C1 segment of cervical spinal cord (tissue), 14 donors: ENCODE measurements at regions not wholly inside any gene's neighbourhood (a gene's known extent, or its start where the extent isn't known, plus 50 kb on each side); places are given as distances from the start of the nearest gene placed in this dataset.
A peak's percentile ranks its signal among the peaks of the same experiment; 100 is the strongest.

Source experiments
- DNase-seq, 14 donors: peaks; one replicate each; lab custom pipeline; 2025; lab: John Stamatoyannopoulos, UW

DNA sequence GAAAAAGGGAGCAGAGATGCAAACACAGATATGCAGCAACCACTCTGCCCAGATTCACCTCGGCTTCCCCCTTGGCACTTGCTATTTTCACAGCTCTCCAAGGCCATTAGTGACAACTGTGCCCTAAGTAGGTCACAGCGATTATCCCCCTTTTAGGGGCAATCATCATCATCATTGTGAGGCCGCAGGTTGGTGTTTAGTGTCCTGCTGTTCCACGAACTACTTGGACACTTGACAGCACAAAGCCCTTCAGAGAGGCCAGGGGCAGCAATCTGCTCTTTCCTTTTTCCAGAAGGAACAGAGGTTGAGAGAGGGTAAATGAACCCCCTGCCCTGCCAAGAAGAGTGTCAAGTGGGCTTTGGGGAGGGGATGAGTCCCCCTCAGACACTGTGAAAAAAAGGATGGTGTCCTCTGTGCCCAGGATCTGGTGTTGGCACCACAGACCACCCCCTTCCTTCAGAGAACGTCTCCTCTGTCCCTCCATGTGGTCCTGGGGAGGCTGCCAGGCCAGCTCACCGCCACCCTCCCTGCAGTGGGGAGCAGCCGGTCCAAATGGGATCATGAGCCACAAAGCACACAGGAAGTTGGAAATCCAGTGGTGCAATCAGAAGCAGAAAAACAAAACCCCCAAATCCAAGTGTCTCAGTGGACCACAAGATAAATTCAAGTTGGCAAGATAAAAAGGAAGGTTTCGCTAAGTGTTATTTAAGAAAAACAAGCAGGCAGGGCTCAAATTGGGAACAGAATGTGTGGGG, 78.4 kb upstream of the MED9 start:
- peak in 2 of 14 donors; percentile 21 to 59 for DNase-seq

DNA sequence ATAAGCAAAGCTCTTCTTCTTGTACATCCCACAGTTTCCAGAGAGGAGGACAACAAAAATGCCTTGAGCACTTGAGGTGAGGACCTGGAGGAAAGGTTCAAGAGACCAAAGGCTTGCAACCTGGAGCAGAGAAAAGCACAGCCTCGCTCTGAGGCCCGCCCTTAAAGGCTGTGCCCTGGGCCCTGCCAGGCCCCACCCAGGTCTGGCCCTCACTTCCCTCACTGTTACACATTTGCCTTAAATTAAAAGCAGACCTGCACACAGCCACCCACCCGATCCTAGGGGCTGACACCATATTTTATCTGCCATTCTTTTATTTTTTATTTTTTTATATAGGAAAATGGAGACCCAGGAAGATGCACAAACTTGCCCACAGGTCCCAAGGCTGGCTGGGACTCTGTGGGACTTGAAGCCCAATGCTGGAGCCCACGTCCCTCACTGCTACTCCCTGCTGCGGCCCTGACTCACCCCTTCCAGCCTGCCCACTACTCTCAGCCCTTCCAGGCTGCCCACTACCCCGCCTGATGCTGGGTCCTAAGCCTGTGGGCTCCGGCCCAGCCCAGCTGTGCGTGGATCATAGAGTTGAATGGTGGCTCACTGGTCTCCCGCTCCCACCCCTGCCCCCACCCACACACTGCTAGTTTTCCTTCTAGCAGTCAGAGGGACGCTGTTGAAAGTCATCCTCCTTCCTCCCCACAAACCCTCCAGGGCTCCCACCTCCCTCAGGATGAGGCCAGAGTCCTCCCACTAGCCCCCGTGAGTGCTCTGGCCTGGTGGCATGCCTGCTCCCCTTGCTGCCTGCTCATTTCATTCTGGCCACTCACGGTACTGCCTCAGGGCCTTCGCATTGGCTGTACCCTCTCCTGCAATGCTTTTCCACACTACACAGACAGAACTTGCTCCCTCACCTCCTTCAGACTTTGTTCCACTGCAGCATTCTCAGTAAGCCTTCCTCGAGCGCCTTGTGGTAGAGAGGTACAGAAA, 77.6 kb upstream of the MED9 start:
- DNase-seq: no peak

DNA sequence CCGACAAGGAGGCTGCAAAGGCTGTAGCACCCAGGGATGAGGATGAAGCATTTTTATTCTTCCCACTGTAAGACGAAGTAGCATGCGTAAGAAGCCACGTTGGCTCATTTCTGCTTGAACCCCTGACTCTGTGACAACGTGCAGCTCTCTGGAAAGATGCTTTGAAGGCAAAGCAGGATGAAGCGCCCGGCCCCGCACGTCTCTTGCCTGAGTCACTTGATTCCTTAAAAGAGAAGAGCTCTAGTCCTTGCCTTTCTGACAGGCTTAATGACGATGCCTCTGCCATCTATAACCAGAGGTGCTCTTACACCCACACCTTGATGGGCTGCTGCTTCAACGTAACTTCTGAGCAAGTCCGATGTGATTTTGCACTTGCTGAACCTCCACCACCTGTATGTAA, 76.7 kb upstream of the MED9 start:
- no peak for DNase-seq

DNA sequence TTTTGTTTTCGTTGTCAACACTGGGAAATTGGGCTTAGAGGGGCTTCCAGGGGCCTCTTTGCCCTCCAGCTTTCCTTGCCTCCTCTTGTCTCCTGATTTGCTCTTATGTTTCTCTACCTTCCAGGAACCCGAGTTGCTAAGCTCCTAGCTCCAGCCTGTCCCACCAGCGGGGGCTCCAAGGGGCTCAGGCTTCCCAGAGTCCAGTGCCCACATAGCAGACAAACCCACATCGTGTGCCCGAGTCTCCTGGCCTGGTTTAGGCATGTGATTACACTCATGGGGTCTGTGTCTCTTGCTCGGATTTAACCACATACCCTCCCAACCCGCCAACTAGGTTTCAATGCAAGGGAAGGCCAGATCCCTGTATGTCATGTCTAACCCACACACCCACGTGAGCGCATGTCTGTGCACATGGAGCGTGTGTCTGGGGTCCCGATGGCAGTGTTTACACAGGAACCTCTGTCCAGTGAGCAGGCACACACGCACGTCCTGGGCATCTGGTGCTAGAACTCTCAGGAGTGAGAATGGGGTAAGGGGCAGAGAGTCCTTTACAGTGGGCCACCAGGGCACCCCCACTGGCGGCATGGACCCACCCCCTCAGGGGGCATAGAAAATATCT, 76.1 kb upstream of the MED9 start:
- DNase-seq: no peak

DNA sequence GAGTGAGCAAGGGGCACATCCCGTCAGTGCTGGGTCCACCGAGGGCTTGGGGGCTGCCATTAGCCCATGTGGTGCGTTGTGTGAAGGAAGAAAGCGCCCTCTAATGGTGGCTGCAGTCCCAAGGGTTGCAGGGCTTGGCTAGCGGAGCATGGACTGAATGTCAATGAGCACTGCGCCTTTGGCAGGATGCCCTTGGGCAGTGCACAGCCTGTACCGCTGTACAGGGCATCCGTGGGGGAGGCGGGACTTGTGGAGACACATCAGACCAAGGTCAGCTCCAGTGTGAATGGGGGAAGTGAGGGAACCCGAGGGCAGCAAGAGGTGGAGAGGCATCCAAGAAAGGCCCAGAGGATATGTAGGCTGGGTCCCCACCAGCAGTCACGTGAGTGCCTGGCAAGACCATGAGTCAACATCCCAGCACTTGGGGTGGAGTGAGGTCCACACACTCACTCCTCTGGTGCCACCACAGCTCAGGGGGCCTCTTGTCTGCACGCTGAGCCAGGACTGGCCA, 75.5 kb upstream of the MED9 start:
- peak in 4 of 14 donors; percentile 13 to 47 (median 24) for DNase-seq

DNA sequence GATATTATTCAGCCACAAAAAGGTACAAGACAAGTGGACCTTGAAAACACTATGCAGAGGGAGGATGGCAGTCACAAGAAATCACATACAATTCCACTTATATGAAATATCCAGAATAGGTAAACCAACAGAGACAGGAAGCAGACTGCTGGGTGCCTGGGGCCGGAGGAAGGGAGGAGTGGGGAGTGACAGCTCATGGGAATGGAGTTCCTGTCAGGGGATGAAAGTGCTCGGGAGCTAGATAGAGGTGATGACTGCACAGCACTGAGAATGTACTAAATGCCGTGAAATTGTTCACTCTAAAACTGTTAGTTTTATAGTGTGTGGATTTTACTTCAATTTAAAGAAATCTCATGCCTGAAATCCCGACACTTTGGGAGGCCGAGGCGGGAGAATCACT, 74.2 kb upstream of the MED9 start:
- DNase-seq: no peak

DNA sequence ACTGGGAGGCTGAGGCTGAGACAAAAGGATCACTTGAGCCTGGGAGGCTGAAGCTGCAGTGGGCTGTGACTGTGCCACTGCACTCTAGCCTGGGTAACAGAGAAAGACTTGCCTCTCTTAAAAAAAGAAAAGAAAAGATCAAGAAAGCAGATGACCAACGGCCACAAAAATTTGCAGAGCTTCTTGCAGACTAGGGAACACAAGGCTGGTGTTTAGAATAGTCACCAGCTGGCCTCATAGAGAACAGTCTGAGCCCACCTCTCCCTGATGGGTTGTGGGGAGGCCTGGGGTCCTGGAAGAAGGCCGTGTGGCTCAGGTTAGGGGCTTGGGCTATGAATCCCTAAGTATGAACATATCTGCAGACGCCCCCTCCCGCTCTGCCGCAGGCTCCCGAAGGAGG, 73.7 kb upstream of the MED9 start:
- no peak for DNase-seq

DNA sequence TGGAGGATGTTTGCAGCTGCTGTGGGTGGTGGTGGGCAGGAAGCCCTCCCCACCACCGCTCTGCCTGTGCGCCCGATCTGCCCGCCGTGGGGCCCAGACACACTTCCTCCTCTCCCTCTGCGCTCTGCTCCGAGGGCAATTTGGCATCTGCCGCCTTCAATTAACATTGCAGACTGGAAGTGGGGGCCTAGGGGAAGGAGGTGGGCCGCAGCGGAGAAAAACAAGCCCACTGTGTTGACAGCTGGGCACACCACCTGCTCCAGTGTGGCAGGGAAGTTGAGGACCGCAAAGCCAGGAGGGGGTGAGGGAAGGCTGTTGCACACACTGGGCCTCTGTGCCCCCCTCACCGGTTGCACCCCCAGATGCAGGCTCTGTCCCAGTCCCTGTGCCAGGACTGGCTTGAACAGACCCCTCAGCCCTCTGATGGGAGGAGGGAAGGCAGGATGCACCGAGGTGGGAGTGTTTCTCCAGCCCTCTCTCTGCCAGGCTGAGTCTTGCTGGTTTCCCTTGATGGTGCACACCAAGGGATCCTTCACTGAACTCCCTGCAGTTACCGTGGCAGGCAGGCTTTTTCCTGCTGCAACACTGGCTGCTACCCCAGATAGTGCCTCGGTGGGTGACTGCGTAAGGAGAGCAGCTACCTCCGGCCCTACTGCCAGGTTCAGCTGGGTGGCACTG, 72.8 kb upstream of the MED9 start:
- peak in 1 of 14 donors; percentile 37 for DNase-seq

DNA sequence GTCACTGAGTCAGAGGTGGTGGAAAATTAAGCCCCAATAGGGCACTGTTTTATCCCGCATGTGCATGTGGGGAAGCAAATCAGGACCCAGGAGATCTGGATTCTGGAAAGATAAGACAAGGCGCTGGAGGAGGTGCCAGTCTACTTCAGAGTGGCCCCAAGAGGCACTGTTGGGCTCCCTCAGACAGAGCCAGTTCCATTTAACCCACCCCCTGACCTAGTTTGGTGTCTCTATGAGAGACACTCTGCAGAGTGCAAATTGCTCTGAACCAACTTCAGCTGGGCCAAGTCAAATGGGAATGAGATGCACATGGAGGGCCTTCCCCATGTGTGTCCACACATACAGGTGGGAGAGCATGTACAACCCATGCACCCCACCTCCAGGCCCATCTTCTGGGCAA, 71.1 kb upstream of the MED9 start:
- no peak for DNase-seq

DNA sequence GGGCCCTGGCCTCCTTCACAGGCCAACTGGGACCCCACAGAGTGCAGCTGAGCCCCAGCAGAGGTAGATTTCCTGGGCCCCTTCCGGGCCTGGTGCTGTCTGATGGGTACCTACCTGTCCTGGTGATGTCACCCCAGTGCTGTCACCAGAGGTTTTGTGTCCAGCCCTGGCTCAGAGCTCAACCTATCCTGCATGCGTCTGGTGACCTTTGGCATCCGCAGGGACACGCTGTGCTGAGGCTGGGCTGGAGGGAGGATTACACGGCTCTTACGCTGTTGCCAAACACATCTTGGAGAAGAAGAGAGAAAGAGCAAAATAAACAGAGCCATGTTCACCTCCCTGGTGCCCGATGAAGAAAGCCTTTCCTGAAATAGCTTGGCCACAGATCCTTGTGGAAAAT, 70.6 kb upstream of the MED9 start:
- DNase-seq: peak in 1 of 14 donors; percentile 58

DNA sequence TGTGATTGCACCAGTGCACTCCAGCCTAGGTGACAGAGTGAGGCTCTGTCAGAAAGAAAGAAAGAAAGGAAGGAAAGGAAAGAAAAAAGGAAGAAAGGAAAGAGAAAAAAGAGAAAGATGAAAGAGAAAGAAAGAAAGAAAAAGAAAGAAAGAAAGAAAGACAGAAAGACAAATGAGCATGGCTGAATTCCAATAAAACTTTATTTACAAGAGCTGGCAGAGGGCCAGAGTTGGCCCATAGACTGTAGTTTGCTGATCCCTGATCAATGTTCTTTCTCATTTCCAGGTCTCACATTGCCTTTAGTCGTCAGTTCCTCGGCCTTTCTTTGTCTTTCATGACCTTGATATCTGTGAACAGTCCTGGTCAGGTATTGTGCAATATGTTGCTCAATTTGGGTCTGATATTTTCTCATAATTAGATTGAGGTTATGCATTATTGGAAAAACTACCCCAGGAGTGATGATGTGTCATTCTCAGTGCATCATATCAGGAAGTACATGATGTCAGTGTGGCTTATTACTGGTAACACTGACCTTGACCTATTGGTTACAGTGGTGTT, 68.5 kb upstream of the MED9 start:
- no peak for DNase-seq

DNA sequence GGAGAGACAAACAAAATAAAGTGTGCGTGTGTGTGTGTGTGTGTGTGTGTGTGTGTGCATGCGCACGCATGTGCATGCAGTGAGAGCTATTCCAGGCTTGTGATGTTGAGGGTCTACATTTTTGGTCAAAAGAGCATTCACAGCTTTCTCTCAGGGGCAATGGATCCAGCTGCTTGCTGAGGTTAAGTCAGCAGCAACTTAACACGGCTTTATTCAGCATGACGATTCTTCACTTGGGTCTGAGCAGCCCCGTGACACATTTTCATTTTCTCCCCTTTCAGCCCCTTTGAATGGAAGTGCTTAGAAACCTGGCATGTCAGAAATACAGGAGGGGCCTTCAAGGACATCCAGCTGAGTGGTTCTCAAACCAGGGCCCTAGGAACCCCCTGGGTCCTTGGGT, 66.4 kb upstream of the MED9 start:
- DNase-seq: no peak

DNA sequence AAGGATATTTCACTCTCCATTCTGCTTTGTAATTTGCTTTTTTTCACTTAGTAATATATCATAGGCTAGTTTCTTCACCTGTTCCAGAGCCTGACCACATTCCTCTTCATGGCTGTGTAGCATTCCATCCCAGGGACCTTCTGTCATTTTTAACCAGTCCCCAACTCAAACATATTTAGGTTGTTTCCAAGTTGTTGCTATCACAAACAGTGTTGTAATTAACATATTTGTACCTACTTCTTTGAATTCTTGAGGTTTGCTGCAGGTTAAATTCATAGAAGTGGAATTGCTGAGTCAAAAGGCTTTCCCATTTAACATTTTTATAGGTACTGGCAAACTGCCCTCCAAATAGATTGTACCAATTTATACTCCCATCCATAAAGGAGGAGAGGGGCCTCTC, 65.1 kb upstream of the MED9 start:
- no peak for DNase-seq

DNA sequence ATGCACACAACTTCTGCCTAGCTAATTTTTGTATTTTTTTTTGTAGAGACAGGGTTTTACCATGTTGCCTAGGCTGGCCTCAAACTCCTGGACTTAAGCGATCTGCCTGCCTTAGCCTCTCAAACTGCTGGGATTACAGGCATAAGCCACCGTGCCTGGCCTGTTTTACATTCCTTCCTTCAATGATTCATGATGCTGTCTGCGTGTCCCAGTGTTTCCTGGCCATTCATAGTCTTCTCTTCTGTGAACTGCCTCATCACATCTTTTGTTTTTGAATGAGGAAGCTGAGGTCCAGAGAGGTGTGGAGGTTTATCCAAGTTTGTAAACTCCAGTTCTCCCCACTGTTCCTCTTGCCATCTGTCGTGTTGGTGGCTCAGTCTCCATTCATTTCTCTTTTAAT, 64.5 kb upstream of the MED9 start:
- DNase-seq: no peak

DNA sequence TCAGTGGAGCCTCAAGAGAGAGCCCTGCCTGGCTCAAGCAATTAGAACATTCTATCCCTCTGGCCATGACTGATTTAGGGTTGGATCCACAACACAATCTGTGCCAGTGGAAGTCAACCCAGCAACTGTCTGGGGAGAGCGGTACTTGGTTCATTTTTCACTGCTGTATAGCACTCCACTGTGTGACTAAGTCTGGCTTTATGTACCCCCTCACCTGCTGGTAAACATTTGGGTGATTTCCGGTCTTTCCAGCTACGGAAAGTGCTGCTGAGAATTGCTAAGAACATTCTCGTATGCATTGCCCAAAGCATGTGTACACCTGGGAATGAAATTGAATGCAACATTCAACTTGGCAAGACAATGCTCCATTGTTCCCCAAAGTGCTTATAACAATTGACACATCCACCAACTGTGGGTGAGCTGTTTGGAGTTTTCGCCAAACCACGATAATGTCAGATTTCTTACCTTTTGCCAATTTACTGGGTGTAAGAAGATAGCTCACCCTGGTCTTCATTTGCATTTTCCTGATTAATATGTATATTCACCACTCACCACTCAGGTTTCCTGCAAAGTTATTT, 63.5 kb upstream of the MED9 start:
- no peak for DNase-seq

DNA sequence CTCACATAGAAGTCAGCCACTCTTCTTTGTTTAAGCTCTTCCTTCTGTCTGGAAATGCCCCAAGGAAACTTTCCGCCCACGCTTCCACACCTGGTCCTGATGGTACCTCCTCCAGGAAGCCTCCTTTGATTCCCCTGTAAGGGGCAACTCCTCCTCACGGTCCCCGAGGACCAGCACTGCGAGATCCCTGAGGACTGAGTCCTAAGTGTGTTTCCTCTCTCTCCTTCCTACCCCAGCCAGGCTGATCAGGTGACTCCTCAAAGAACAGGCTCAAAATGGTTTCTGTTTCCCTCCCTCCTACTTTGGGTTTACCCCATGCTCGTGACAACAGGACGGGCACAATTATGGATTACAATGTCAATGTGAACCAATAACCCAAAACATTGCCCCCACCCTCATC, 63.0 kb upstream of the MED9 start:
- DNase-seq: peak in 2 of 14 donors; percentile 34 to 58

DNA sequence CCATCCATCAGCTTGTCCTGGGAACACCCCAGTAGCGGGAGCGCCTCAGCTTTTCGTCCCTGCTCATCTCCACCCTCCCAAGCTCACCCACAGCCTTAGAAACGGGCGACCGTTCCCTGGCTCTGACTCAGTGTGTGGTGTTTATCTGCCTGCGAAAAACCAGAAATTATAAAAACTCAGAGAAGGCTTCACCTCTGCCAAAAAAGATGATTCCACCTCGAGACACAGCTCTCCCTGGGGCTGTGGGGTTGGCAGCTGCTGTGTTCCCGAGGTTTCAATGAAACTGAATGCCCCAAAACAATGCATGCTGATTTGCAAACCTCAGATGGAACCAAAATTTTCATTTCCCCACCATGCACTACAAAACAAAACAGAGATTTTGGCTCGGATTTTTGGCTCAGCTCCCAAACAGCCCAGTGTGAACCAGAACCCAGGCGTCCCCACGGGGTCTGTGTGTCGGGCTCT, 62.4 kb upstream of the MED9 start:
- peak in 7 of 14 donors; percentile 40 to 71 (median 48) for DNase-seq

DNA sequence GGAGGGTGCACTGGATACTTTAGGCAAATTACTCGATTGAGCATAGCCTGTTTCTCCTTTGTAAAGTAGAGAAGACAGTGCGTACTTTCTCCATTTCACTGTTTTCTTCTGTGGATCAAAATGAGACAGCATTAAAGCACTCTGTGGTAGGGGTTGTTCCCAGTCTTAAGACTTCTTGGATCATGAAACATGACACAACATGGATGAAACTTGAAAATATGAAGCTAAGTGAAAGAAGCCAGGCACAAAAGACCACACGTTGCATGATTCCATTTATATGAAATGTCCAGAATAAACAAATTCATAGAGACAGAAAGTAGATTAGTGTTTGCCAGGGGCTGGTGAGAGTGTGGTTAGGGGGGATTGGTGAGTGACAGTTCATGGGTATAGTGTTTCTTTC, 61.8 kb upstream of the MED9 start:
- DNase-seq: no peak

DNA sequence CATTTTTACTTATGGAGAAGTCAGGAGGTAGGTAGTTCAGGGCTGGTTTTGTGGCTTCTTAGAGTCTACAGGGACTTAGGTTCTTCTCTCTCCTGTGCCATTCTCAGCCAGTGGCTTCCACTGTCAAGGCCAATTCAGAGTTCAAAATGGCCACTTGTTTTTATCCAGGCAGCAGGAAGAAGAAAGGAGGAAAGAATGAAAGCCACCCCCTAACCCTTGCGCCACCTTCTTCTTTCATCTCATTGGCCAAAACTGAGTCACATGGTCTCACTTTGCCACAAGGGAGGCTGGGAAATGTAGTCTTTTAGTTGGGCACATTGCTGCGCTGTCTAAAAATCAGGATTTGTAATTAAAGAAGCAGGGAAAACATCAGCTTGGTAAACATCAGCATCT, 60.8 kb upstream of the MED9 start:
- DNase-seq: peak in 1 of 14 donors; percentile 32
